ENCODE measurements at regions not wholly inside any gene's neighbourhood (a gene's known extent, or its start where the extent isn't known, plus 50 kb on each side); places are given as distances from the start of the nearest gene placed in this dataset.

GRCh38 chr14:22464422-22465142 lies 124.4 kb downstream of the DAD1 start:
- TF ChIP-seq CTCF (conservative IDR thresholded peaks at IDR 0.05; ENCODE audit: low read depth, low read length) (no peak), EZH2 (IDR thresholded peaks at IDR 0.05; ENCODE audit: low read length, unreplicated experiment) (no peak)
